ENCODE measurements at regions not wholly inside any gene's neighbourhood (a gene's known extent, or its start where the extent isn't known, plus 50 kb on each side); places are given as distances from the start of the nearest gene placed in this dataset.

- DNase-seq = no peak
- Histone ChIP-seq H3K4me3 (ENCODE audit: low read length) (no peak overlapping the region), H3K27me3 (ENCODE audit: low read length) (no peaks in the 10 kb centered on the region), H3K27ac (ENCODE audit: low read length) (no peak overlapping the region), H3K4me2 (ENCODE audit: low read depth, low read length, poor library complexity, severe bottlenecking) (no peak overlapping the region), H3K9ac (ENCODE audit: low read length) (no peak overlapping the region), H2AFZ (ENCODE audit: low read length) (no peak overlapping the region), H3K36me3 (ENCODE audit: insufficient read depth, low read length) (no peaks in the 10 kb centered on the region), H3K4me1 (ENCODE audit: low read length) (no peaks in the 10 kb centered on the region), H3K79me2 (ENCODE audit: low read length) (no peaks in the 10 kb centered on the region), H3K9me2 (replicated peaks; ENCODE audit: insufficient read depth, low read length) (no peaks in the 10 kb centered on the region), H3K9me3 (ENCODE audit: low read length) (no peaks in the 10 kb centered on the region), H4K20me1 (ENCODE audit: insufficient read depth, low read depth, low read length) (no peaks in the 10 kb centered on the region)
Measured at GRCh38 chr2:120589771-120590608, 145.7 kb upstream of the GLI2 start.

DNA sequence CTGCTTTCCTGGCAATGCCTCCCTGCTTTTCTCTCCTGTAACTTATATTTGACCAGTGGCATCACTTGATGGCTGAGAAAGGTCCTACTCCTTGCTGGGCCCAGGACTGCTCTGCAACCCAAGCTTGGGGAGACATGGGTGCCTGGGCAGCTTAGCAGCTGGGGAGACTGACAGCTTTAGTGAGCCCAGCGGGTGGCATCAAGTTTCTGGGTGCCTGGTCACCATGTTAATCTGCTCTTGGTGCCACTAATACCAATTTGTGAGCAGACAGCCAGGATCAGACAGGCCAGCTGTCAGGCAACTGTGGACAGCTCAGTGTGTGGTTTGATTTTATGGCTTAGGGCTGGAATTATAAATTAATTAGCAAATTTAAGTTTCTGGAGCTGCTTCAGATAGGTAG, 144.8 kb upstream of the GLI2 start:
- H3K36me3 ChIP-seq (ENCODE audit: insufficient read depth, low read length) = no peaks in the 10 kb centered on the region
- no peak overlapping the region for H3K4me2 ChIP-seq (ENCODE audit: low read depth, low read length, poor library complexity, severe bottlenecking)
- no peak for DNase-seq
- H3K9me3 ChIP-seq (ENCODE audit: low read length) = no peaks in the 10 kb centered on the region
- no peak overlapping the region for H3K27ac ChIP-seq (ENCODE audit: low read length)
- H3K27me3 ChIP-seq (ENCODE audit: low read length) = no peaks in the 10 kb centered on the region
- H3K4me1 ChIP-seq (ENCODE audit: low read length) = no peaks in the 10 kb centered on the region
- H3K4me3 ChIP-seq (ENCODE audit: low read length) = no peak overlapping the region
- no peaks in the 10 kb centered on the region for H4K20me1 ChIP-seq (ENCODE audit: insufficient read depth, low read depth, low read length)
- H3K79me2 ChIP-seq (ENCODE audit: low read length) = no peaks in the 10 kb centered on the region
- H2AFZ ChIP-seq (ENCODE audit: low read length) = no peak overlapping the region
- H3K9me2 ChIP-seq (replicated peaks; ENCODE audit: insufficient read depth, low read length) = no peaks in the 10 kb centered on the region
- H3K9ac ChIP-seq (ENCODE audit: low read length) = no peak overlapping the region

- no peaks in the 10 kb centered on the region for H3K79me2 ChIP-seq (ENCODE audit: low read length)
- H3K4me1 ChIP-seq (ENCODE audit: low read length) = no peaks in the 10 kb centered on the region
- H2AFZ ChIP-seq (ENCODE audit: low read length) = no peak overlapping the region
- DNase-seq = no peak
- H3K9ac ChIP-seq (ENCODE audit: low read length) = no peak overlapping the region
- no peaks in the 10 kb centered on the region for H4K20me1 ChIP-seq (ENCODE audit: insufficient read depth, low read depth, low read length)
- H3K27me3 ChIP-seq (ENCODE audit: low read length) = no peaks in the 10 kb centered on the region
- no peaks in the 10 kb centered on the region for H3K36me3 ChIP-seq (ENCODE audit: insufficient read depth, low read length)
- H3K27ac ChIP-seq (ENCODE audit: low read length) = no peak overlapping the region
- no peaks in the 10 kb centered on the region for H3K9me2 ChIP-seq (replicated peaks; ENCODE audit: insufficient read depth, low read length)
- no peak overlapping the region for H3K4me2 ChIP-seq (ENCODE audit: low read depth, low read length, poor library complexity, severe bottlenecking)
- no peak overlapping the region for H3K4me3 ChIP-seq (ENCODE audit: low read length)
- H3K9me3 ChIP-seq (ENCODE audit: low read length) = no peaks in the 10 kb centered on the region
Measured at GRCh38 chr2:120591572-120591971, 144.1 kb upstream of the GLI2 start.

DNA sequence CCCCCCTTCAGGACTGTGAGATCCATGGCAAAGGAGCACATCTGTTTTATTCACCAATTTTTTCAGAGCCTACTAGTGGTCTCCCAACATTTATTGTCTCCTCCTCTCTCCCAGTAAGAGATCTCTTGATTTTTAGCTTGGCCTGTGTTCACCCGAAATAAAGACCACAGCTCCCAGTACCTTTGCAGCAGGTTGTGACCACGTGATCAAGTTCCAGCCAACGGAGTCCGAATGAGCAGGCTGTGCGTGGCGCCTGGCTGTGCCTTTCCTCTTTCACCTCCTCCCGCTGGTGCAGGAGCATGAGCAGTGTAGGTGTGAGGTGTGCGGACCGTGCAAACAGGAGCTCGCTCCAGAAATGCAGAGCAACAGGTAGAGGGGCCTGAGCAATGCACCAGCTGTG, 143.6 kb upstream of the GLI2 start:
- no peak overlapping the region for H3K9ac ChIP-seq (ENCODE audit: low read length)
- H4K20me1 ChIP-seq (ENCODE audit: insufficient read depth, low read depth, low read length) = no peaks in the 10 kb centered on the region
- H3K4me1 ChIP-seq (ENCODE audit: low read length) = no peaks in the 10 kb centered on the region
- no peak overlapping the region for H3K4me3 ChIP-seq (ENCODE audit: low read length)
- H3K4me2 ChIP-seq (ENCODE audit: low read depth, low read length, poor library complexity, severe bottlenecking) = no peak overlapping the region
- H3K27me3 ChIP-seq (ENCODE audit: low read length) = no peaks in the 10 kb centered on the region
- H3K27ac ChIP-seq (ENCODE audit: low read length) = no peak overlapping the region
- H3K36me3 ChIP-seq (ENCODE audit: insufficient read depth, low read length) = no peaks in the 10 kb centered on the region
- H2AFZ ChIP-seq (ENCODE audit: low read length) = no peak overlapping the region
- no peaks in the 10 kb centered on the region for H3K9me3 ChIP-seq (ENCODE audit: low read length)
- H3K9me2 ChIP-seq (replicated peaks; ENCODE audit: insufficient read depth, low read length) = no peaks in the 10 kb centered on the region
- H3K79me2 ChIP-seq (ENCODE audit: low read length) = no peaks in the 10 kb centered on the region
- DNase-seq = no peak

- no peak overlapping the region for H3K4me2 ChIP-seq (ENCODE audit: low read depth, low read length, poor library complexity, severe bottlenecking)
- no peaks in the 10 kb centered on the region for H3K9me2 ChIP-seq (replicated peaks; ENCODE audit: insufficient read depth, low read length)
- H3K36me3 ChIP-seq (ENCODE audit: insufficient read depth, low read length) = no peaks in the 10 kb centered on the region
- no peak overlapping the region for H2AFZ ChIP-seq (ENCODE audit: low read length)
- no peaks in the 10 kb centered on the region for H4K20me1 ChIP-seq (ENCODE audit: insufficient read depth, low read depth, low read length)
- H3K4me1 ChIP-seq (ENCODE audit: low read length) = no peaks in the 10 kb centered on the region
- no peaks in the 10 kb centered on the region for H3K9me3 ChIP-seq (ENCODE audit: low read length)
- H3K27ac ChIP-seq (ENCODE audit: low read length) = no peak overlapping the region
- no peaks in the 10 kb centered on the region for H3K79me2 ChIP-seq (ENCODE audit: low read length)
- DNase-seq = no peak
- no peaks in the 10 kb centered on the region for H3K27me3 ChIP-seq (ENCODE audit: low read length)
- no peak overlapping the region for H3K9ac ChIP-seq (ENCODE audit: low read length)
- H3K4me3 ChIP-seq (ENCODE audit: low read length) = no peak overlapping the region
Measured at GRCh38 chr2:120593921-120594686, 141.6 kb upstream of the GLI2 start.

DNA sequence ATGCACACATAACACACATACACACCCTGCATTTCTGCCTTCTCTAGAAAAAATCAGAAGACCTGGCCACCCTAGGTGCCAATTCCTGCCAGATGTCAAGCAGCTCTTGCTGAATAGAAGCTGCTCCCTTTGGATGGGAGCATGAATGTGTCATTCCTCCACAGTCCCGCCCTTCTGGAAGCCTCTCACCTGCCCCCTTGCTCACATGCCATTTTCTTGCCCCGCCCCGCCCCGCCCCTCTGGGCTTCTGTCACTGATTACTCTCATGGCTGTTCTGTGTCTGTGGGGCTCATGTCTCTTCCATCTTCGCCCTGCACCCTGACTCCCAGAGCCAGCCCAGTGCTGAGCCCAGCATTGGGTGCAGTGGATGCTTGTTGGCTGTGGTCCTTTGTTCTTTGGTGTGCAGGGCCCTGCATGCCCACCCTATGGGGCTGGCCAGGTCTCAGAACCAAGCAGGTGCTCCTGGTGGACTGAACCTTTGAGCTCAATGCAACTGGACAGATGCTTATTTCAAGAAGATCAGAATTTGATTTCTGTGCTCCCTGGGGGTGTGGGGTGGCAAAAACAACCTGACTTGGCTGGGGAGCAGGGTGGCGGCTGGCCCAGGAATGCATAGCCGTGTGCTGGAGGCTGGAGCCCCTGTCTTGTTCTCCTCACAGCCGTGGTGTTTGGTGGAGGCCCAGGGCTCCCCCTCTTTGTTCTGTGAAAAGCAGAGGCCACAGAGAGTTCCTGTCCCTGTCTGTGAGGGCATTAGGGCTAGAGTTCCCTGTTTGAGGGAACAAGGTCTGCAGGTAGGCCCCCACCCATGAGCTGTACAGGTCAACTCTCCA, 140.6 kb upstream of the GLI2 start:
- Histone ChIP-seq H3K36me3 (ENCODE audit: insufficient read depth, low read length) (no peaks in the 10 kb centered on the region), H3K27me3 (ENCODE audit: low read length) (no peaks in the 10 kb centered on the region), H2AFZ (ENCODE audit: low read length) (no peak overlapping the region), H3K4me2 (ENCODE audit: low read depth, low read length, poor library complexity, severe bottlenecking) (no peak overlapping the region), H3K9ac (ENCODE audit: low read length) (no peak overlapping the region), H3K4me3 (ENCODE audit: low read length) (no peak overlapping the region), H3K9me3 (ENCODE audit: low read length) (no peaks in the 10 kb centered on the region), H3K9me2 (replicated peaks; ENCODE audit: insufficient read depth, low read length) (no peaks in the 10 kb centered on the region), H3K27ac (ENCODE audit: low read length) (no peak overlapping the region), H3K4me1 (ENCODE audit: low read length) (no peaks in the 10 kb centered on the region), H3K79me2 (ENCODE audit: low read length) (no peaks in the 10 kb centered on the region), H4K20me1 (ENCODE audit: insufficient read depth, low read depth, low read length) (no peaks in the 10 kb centered on the region)
- no peak for DNase-seq

GRCh38 chr2:120595739-120596138, 139.9 kb upstream of the GLI2 start:
- H3K27ac ChIP-seq (ENCODE audit: low read length) = no peak overlapping the region
- no peak overlapping the region for H3K4me3 ChIP-seq (ENCODE audit: low read length)
- H3K36me3 ChIP-seq (ENCODE audit: insufficient read depth, low read length) = no peaks in the 10 kb centered on the region
- no peaks in the 10 kb centered on the region for H3K79me2 ChIP-seq (ENCODE audit: low read length)
- no peaks in the 10 kb centered on the region for H4K20me1 ChIP-seq (ENCODE audit: insufficient read depth, low read depth, low read length)
- H2AFZ ChIP-seq (ENCODE audit: low read length) = no peak overlapping the region
- no peak for DNase-seq
- no peaks in the 10 kb centered on the region for H3K27me3 ChIP-seq (ENCODE audit: low read length)
- H3K9ac ChIP-seq (ENCODE audit: low read length) = no peak overlapping the region
- no peaks in the 10 kb centered on the region for H3K4me1 ChIP-seq (ENCODE audit: low read length)
- H3K4me2 ChIP-seq (ENCODE audit: low read depth, low read length, poor library complexity, severe bottlenecking) = no peak overlapping the region
- no peaks in the 10 kb centered on the region for H3K9me3 ChIP-seq (ENCODE audit: low read length)
- H3K9me2 ChIP-seq (replicated peaks; ENCODE audit: insufficient read depth, low read length) = no peaks in the 10 kb centered on the region

Measured in Karpas-422 (cell line).